ENCODE measurements at regions not wholly inside any gene's neighbourhood (a gene's known extent, or its start where the extent isn't known, plus 50 kb on each side); places are given as distances from the start of the nearest gene placed in this dataset.
"Not testable (repeated sequence)": the region's sequence is repeated elsewhere in the genome, so short reads cannot be mapped to it uniquely, and the experiment has no call there.

GRCh38 chr2:48202863-48203642, 111.4 kb upstream of the FOXN2 start:
- H3K9me3 ChIP-seq (replicated peaks), result no peaks in the 10 kb centered on the region
- H3K27ac ChIP-seq, result no peak overlapping the region
- no peaks in the 10 kb centered on the region for H3K36me3 ChIP-seq
- H3K4me3 ChIP-seq, result no peak overlapping the region
- no peaks in the 10 kb centered on the region for H3K4me1 ChIP-seq (replicated peaks)
- no peaks in the 10 kb centered on the region for H3K27me3 ChIP-seq (replicated peaks)
- DNase-seq (ENCODE audit: low read depth in 1 of 2, low spot score in 2 of 2), result no peak

- Histone ChIP-seq H3K27me3 (replicated peaks) (no peaks in the 10 kb centered on the region), H3K36me3 (no peaks in the 10 kb centered on the region), H3K9me3 (replicated peaks) (no peaks in the 10 kb centered on the region), H3K4me1 (replicated peaks) (no peaks in the 10 kb centered on the region), H3K27ac (no peak overlapping the region), H3K4me3 (no peak overlapping the region)
- DNase-seq (ENCODE audit: low read depth in 1 of 2, low spot score in 2 of 2), result no peak
Observed at GRCh38 chr2:48203668-48204067, 110.8 kb upstream of the FOXN2 start.

- Histone ChIP-seq H3K27ac (no peak overlapping the region), H3K4me3 (no peak overlapping the region), H3K27me3 (replicated peaks) (no peaks in the 10 kb centered on the region), H3K4me1 (replicated peaks) (no peaks in the 10 kb centered on the region), H3K36me3 (no peaks in the 10 kb centered on the region), H3K9me3 (replicated peaks) (no peaks in the 10 kb centered on the region)
- DNase-seq (ENCODE audit: low read depth in 1 of 2, low spot score in 2 of 2), result no peak
Observed at GRCh38 chr2:48204750-48205136, 109.7 kb upstream of the FOXN2 start.

GRCh38 chr2:48205137-48205798, 109.2 kb upstream of the FOXN2 start:
- Histone ChIP-seq H3K9me3 (replicated peaks) (no peaks in the 10 kb centered on the region), H3K4me1 (replicated peaks) (no peaks in the 10 kb centered on the region), H3K4me3 (no peak overlapping the region), H3K27me3 (replicated peaks) (no peaks in the 10 kb centered on the region), H3K27ac (no peak overlapping the region), H3K36me3 (no peaks in the 10 kb centered on the region)
- DNase-seq (ENCODE audit: low read depth in 1 of 2, low spot score in 2 of 2), result no peak

GRCh38 chr2:48206056-48206656, 108.3 kb upstream of the FOXN2 start:
- not testable (repeated sequence) for H3K27ac ChIP-seq; H3K36me3 ChIP-seq; H3K4me3 ChIP-seq; H3K4me1 ChIP-seq (replicated peaks); DNase-seq (ENCODE audit: low read depth in 1 of 2, low spot score in 2 of 2); H3K9me3 ChIP-seq (replicated peaks); H3K27me3 ChIP-seq (replicated peaks)

GRCh38 chr2:48207201-48207641, 107.3 kb upstream of the FOXN2 start:
- Histone ChIP-seq H3K4me3 (no peak overlapping the region), H3K27ac (no peak overlapping the region), H3K4me1 (replicated peaks) (no peaks in the 10 kb centered on the region), H3K9me3 (replicated peaks) (no peaks in the 10 kb centered on the region), H3K36me3 (no peaks in the 10 kb centered on the region), H3K27me3 (replicated peaks) (no peaks in the 10 kb centered on the region)
- no peak for DNase-seq (ENCODE audit: low read depth in 1 of 2, low spot score in 2 of 2)

- no peaks in the 10 kb centered on the region for H3K9me3 ChIP-seq (replicated peaks)
- no peak overlapping the region for H3K27ac ChIP-seq
- no peak for DNase-seq (ENCODE audit: low read depth in 1 of 2, low spot score in 2 of 2)
- no peaks in the 10 kb centered on the region for H3K36me3 ChIP-seq
- no peaks in the 10 kb centered on the region for H3K4me1 ChIP-seq (replicated peaks)
- H3K4me3 ChIP-seq, result no peak overlapping the region
- H3K27me3 ChIP-seq (replicated peaks), result no peaks in the 10 kb centered on the region
Observed at GRCh38 chr2:48207851-48208250, 106.6 kb upstream of the FOXN2 start.

GRCh38 chr2:48209214-48209885, 105.1 kb upstream of the FOXN2 start:
- Histone ChIP-seq H3K27ac (no peak overlapping the region), H3K36me3 (no peaks in the 10 kb centered on the region), H3K4me1 (replicated peaks) (no peaks in the 10 kb centered on the region), H3K27me3 (replicated peaks) (no peaks in the 10 kb centered on the region), H3K4me3 (no peak overlapping the region), H3K9me3 (replicated peaks) (no peaks in the 10 kb centered on the region)
- no peak for DNase-seq (ENCODE audit: low read depth in 1 of 2, low spot score in 2 of 2)

GRCh38 chr2:48210189-48210588, 104.3 kb upstream of the FOXN2 start:
- Histone ChIP-seq H3K36me3 (no peaks in the 10 kb centered on the region), H3K27me3 (replicated peaks) (no peaks in the 10 kb centered on the region), H3K4me1 (replicated peaks) (no peaks in the 10 kb centered on the region), H3K9me3 (replicated peaks) (no peaks in the 10 kb centered on the region), H3K27ac (no peak overlapping the region), H3K4me3 (no peak overlapping the region)
- no peak for DNase-seq (ENCODE audit: low read depth in 1 of 2, low spot score in 2 of 2)

- H3K4me3 ChIP-seq, result no peak overlapping the region
- no peak overlapping the region for H3K27ac ChIP-seq
- no peaks in the 10 kb centered on the region for H3K36me3 ChIP-seq
- no peak for DNase-seq (ENCODE audit: low read depth in 1 of 2, low spot score in 2 of 2)
- H3K27me3 ChIP-seq (replicated peaks), result no peaks in the 10 kb centered on the region
- no peaks in the 10 kb centered on the region for H3K4me1 ChIP-seq (replicated peaks)
- no peaks in the 10 kb centered on the region for H3K9me3 ChIP-seq (replicated peaks)
Observed at GRCh38 chr2:48213646-48214045, 100.8 kb upstream of the FOXN2 start.

GRCh38 chr2:48218169-48218568, 96.3 kb upstream of the FOXN2 start:
- H3K36me3 ChIP-seq, result no peaks in the 10 kb centered on the region
- H3K27me3 ChIP-seq (replicated peaks), result no peaks in the 10 kb centered on the region
- no peaks in the 10 kb centered on the region for H3K9me3 ChIP-seq (replicated peaks)
- no peaks in the 10 kb centered on the region for H3K4me1 ChIP-seq (replicated peaks)
- H3K27ac ChIP-seq, result no peak overlapping the region
- H3K4me3 ChIP-seq, result no peak overlapping the region
- no peak for DNase-seq (ENCODE audit: low read depth in 1 of 2, low spot score in 2 of 2)

- Histone ChIP-seq H3K27me3 (replicated peaks) (no peaks in the 10 kb centered on the region), H3K4me3 (no peak overlapping the region), H3K36me3 (no peaks in the 10 kb centered on the region), H3K27ac (no peak overlapping the region), H3K9me3 (replicated peaks) (no peaks in the 10 kb centered on the region), H3K4me1 (replicated peaks) (no peaks in the 10 kb centered on the region)
- no peak for DNase-seq (ENCODE audit: low read depth in 1 of 2, low spot score in 2 of 2)
Observed at GRCh38 chr2:48219234-48219554, 95.3 kb upstream of the FOXN2 start.

GRCh38 chr2:48219555-48220436, 94.7 kb upstream of the FOXN2 start:
- no peak for DNase-seq (ENCODE audit: low read depth in 1 of 2, low spot score in 2 of 2)
- no peak overlapping the region for H3K4me3 ChIP-seq
- no peak overlapping the region for H3K27ac ChIP-seq
- H3K27me3 ChIP-seq (replicated peaks), result no peaks in the 10 kb centered on the region
- H3K9me3 ChIP-seq (replicated peaks), result no peaks in the 10 kb centered on the region
- no peaks in the 10 kb centered on the region for H3K36me3 ChIP-seq
- no peaks in the 10 kb centered on the region for H3K4me1 ChIP-seq (replicated peaks)
